ENCODE measurements at regions not wholly inside any gene's neighbourhood (a gene's known extent, or its start where the extent isn't known, plus 50 kb on each side); places are given as distances from the start of the nearest gene placed in this dataset.
"Not testable (repeated sequence)": the region's sequence is repeated elsewhere in the genome, so short reads cannot be mapped to it uniquely, and the experiment has no call there.

- no peak for DNase-seq (ENCODE audit: low spot score)
These were observed 1132.1 kb upstream of the CNTN5 start for GRCh38 chr11:97888641-97889040.

- no peak for DNase-seq (ENCODE audit: low spot score)
These were observed 1130.3 kb upstream of the CNTN5 start for GRCh38 chr11:97890466-97890865.

GRCh38 chr11:97893612-97894011 is 1127.1 kb upstream of the CNTN5 start:
- DNase-seq (ENCODE audit: low spot score) = no peak

GRCh38 chr11:97894978-97895377 is 1125.8 kb upstream of the CNTN5 start:
- no peak for DNase-seq (ENCODE audit: low spot score)

- no peak for DNase-seq (ENCODE audit: low spot score)
These were observed 1125.2 kb upstream of the CNTN5 start for GRCh38 chr11:97895572-97895971.

- no peak for DNase-seq (ENCODE audit: low spot score)
These were observed 1117.9 kb upstream of the CNTN5 start for GRCh38 chr11:97902828-97903227.

GRCh38 chr11:97905101-97905500 is 1115.6 kb upstream of the CNTN5 start:
- no peak for DNase-seq (ENCODE audit: low spot score)

- no peak for DNase-seq (ENCODE audit: low spot score)
These were observed 1115.1 kb upstream of the CNTN5 start for GRCh38 chr11:97905671-97906070.

GRCh38 chr11:97908354-97908753 is 1112.4 kb upstream of the CNTN5 start:
- no peak for DNase-seq (ENCODE audit: low spot score)

- no peak for DNase-seq (ENCODE audit: low spot score)
These were observed 1110.9 kb upstream of the CNTN5 start for GRCh38 chr11:97909614-97910399.

- DNase-seq (ENCODE audit: low spot score) = no peak
These were observed 1108.1 kb upstream of the CNTN5 start for GRCh38 chr11:97912629-97913028.

GRCh38 chr11:97922933-97923332 is 1097.8 kb upstream of the CNTN5 start:
- DNase-seq (ENCODE audit: low spot score) = not testable (repeated sequence)

- no peak for DNase-seq (ENCODE audit: low spot score)
These were observed 1086.1 kb upstream of the CNTN5 start for GRCh38 chr11:97934572-97935208.

GRCh38 chr11:97937501-97937900 is 1083.2 kb upstream of the CNTN5 start:
- DNase-seq (ENCODE audit: low spot score) = no peak

GRCh38 chr11:97938789-97939188 is 1082.0 kb upstream of the CNTN5 start:
- DNase-seq (ENCODE audit: low spot score) = no peak

- DNase-seq (ENCODE audit: low spot score) = no peak
These were observed 1077.3 kb upstream of the CNTN5 start for GRCh38 chr11:97943493-97943892.

GRCh38 chr11:97948793-97949192 is 1072.0 kb upstream of the CNTN5 start:
- no peak for DNase-seq (ENCODE audit: low spot score)

- no peak for DNase-seq (ENCODE audit: low spot score)
These were observed 1065.2 kb upstream of the CNTN5 start for GRCh38 chr11:97955595-97955994.

- DNase-seq (ENCODE audit: low spot score) = no peak
These were observed 1063.8 kb upstream of the CNTN5 start for GRCh38 chr11:97956904-97957303.

GRCh38 chr11:97961431-97961830 is 1059.3 kb upstream of the CNTN5 start:
- DNase-seq (ENCODE audit: low spot score) = no peak

GRCh38 chr11:97962758-97963157 is 1058.0 kb upstream of the CNTN5 start:
- DNase-seq (ENCODE audit: low spot score) = no peak

- DNase-seq (ENCODE audit: low spot score) = no peak
These were observed 1057.0 kb upstream of the CNTN5 start for GRCh38 chr11:97963528-97964331.
